ENCODE measurements at regions not wholly inside any gene's neighbourhood (a gene's known extent, or its start where the extent isn't known, plus 50 kb on each side); places are given as distances from the start of the nearest gene placed in this dataset.
"Not testable (repeated sequence)": the region's sequence is repeated elsewhere in the genome, so short reads cannot be mapped to it uniquely, and the experiment has no call there.

GRCh38 chr2:216750750-216751149, 55.4 kb upstream of the IGFBP5 start:
- TF ChIP-seq POLR2AphosphoS5 (IDR thresholded peaks at IDR 0.05; ENCODE audit: low read depth, low read length); ZNF274 (IDR thresholded peaks at IDR 0.05; ENCODE audit: low read depth, low read length); CTCF (IDR thresholded peaks at IDR 0.05 in 2 of 3, conservative IDR thresholded peaks at IDR 0.05 in 1 of 3; ENCODE audit: borderline replicate concordance in 1 of 3, insufficient read depth in 1 of 3, low read depth in 2 of 3, low read length in 2 of 3): not testable (repeated sequence)

Data from HCT116 (cell line).